GM19239 (cell line): ENCODE measurements at regions not wholly inside any gene's neighbourhood (a gene's known extent, or its start where the extent isn't known, plus 50 kb on each side); places are given as distances from the start of the nearest gene placed in this dataset.

Experiments
- DNase-seq: peaks from one replicate; pipeline ENCODE4 v3.0.0; 2011; ENCODE audit warnings: low spot score; ENCODE audit not compliant: insufficient read length
- FAIRE-seq: peaks from 2 replicates; lab custom pipeline; 2011; peaks lifted over from hg19 to GRCh38; lab: Jason Lieb, UNC

DNA sequence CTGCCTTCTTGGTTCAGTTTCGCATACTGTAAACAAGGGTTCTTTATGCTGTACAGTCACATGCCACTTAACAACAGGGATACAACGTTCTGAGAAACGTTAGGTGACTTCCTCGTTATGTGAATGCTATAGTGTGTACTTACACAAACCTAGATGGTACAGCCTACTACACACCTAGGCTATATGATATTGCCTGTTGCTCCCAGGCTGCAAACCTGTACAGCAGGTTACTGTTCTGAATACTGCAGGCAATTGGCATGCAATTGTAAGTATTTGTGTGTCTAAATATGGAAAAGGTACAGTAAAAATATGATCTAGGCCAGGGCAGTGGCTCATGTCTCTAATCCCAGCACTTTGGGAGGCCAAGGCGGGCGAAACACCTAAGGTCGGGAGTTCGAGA, 85.7 kb upstream of the PRDM11 start:
- DNase-seq (no peak), FAIRE-seq (no peak)

DNA sequence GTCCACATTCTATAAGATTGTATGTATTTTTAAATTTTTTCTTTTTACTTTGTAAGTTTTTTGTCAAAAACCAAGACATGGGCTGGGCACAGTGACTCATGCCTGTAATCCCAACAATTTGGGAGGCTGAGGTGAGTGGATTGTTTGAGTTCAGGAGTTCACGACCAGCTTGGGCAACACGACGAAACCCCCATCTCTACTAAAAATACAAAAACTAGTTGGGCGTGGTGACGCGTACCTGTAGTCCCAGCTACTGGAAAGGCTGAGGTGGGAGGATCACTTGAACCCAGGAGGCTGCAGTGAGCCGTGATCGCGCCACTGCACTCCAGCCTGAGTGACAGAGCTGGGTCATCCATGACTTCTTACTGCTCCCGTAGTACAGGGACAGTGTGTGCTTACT, 84.8 kb upstream of the PRDM11 start:
- FAIRE-seq (no peak), DNase-seq (no peak)

DNA sequence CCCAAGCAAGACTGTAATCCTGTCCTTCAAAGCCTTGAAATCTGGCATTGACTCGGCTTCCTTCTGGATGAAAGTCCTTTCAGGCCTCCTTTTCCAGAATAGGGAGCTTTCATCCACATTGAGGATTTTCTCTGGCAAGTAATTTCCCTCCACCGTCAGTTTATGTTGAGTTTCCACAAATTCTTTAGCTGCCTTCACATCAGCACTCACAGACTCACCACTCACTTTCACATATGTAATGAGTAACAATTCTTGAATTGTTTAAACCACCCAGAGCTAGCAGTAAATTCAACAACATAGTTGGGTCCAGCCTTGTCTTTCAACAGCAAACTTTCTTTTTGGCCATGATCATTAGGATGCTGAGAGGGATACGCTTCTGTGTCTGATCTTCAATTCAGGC, 84.3 kb upstream of the PRDM11 start:
- no peak for DNase-seq
- FAIRE-seq = no peak

DNA sequence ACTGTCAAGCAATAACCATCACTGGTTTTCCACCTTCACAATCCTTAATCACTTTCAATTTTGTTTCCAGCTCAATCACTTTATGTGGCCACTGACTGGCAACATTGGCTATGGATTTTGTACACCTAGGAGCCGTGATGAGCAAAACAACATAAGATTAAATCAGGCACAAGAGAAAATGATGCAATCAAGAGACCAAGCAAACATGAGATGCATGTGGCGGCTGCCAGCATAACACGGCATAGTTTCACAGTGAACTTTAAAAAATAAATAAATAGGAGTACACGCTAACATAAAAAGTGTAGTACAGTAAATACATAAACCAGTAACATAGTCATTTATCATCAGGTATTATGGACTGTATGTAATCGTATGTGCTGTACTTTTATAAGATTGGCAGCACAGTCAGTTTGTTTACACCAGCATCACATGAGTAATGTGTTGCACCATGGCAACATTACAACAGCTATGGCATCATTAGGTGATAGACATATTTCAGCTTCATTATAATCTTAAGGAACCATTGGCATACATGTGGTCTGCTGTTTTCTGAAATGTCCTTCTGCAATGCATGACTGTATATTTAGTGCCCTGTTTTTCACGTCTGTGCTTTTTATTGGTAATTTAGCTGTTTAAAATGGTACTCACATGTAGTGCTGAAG, 83.3 kb upstream of the PRDM11 start:
- DNase-seq (no peak), FAIRE-seq (no peak)

DNA sequence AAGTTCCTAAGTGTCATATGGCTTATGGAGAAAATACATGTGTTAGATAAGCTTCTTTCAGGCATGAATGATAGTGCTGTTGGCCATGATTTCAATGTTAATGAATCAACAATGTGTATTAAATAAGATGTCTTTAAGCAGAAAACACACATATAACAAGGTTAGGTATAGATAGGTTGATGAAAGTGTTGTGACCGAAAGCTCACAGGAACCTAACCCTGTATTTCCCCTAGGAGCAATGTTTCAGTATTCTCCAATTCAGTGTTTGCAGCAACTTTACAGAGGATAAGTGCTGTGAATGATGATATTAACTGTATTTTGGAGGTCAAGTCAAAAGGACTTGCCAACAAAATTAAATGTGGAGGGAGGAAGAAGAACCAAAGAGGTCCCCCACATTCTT, 82.8 kb upstream of the PRDM11 start:
- no peak for DNase-seq
- FAIRE-seq = no peak

DNA sequence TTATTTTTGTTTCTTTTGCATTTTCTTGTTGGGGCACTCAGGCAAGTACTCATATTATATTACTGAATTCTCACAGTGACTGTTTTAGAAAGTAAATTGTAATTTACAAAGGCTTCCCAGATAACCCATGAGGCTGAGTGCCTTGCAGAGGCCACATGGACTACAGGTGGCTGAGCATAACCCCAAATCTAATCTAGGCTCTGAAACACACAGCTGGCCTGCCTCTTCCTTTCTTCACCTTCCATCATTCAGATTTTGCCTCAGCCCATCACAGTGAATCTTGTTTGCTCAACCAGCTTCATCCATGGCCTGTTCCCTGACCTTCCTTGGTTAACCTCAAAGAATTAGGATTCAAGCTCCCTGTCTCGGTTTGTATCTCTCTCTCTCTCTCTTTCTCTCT, 78.5 kb upstream of the PRDM11 start:
- DNase-seq (no peak), FAIRE-seq (no peak)

DNA sequence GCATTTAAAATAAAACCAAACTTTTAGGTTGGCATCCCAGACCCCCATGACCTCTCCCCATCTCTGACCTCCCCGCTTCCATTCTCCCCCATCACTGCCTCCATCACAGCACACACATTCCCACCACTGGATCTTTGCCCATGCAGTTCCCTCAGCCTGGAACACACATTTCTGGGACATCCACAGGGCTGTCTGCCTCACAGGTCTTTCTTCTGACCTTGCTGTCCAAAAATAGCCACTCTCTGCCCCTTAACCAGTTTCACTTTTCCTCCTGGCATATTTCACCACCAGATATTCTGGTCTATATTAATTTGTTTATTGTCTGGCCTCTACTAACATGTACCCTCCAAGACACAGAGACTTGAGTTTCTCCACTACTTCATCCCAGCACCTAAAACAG, 75.2 kb upstream of the PRDM11 start:
- DNase-seq = no peak
- no peak for FAIRE-seq

DNA sequence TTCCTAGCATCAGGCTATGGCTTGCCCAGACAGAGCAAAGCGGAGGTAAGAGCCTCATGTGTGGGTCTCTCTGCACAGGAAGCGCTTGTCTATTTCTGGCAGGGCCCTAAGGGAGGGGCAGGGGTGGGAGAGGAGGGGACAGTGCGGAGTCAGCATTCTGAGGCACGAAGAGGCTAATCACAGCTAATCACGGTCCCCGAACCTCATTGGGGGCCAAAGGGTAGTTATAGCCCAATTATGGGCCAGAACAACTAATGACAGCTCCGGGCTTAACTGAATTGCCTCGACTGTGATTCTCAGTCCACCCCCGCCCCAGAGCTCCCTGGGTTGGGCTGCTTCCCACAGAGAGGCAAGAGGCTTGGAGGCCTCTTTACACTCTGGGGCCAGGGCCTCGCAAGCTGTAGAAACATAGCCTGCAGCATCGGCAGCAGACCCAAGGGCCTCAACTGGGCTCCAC, 72.7 kb upstream of the PRDM11 start:
- no peak for DNase-seq
- FAIRE-seq = no peak

DNA sequence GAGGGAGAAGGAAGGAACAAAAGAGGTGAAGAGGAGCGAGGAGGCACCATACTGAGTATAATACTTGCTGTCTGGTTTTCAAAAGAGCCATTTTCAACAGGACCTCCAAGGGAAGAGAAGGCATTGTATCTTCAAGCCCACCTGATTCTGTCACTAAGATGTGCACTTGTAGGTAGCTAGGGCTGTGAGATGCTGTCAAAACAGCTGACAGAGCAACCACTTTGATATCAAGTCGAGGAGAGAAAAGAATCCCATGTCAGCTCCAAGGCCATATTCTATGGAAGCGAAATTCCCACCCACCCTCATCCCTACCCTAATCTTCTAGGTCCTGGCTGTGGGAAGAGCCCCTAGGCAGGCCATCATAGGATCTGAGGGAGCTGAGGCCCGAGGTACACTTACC, 70.9 kb upstream of the PRDM11 start:
- no peak for FAIRE-seq
- DNase-seq = no peak

DNA sequence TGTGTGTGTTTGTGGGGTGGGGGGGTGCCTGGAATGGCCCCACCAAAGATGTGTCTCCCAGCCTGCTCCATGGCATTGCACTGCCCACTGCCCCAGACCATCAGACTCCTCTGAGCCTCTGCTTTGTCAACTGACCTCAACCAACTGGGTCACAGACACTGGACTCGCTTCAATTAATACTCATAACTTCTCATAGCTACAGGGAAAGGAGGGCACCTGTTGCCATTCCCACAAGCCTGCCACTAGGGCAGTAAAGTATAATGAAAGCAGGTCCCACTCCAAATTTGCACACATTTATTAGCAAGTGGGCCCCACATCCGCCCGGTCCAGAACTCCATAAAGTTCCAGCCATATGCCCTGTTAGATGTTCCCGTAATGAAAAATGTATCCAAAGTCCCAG, 70.5 kb upstream of the PRDM11 start:
- FAIRE-seq (no peak), DNase-seq (no peak)

DNA sequence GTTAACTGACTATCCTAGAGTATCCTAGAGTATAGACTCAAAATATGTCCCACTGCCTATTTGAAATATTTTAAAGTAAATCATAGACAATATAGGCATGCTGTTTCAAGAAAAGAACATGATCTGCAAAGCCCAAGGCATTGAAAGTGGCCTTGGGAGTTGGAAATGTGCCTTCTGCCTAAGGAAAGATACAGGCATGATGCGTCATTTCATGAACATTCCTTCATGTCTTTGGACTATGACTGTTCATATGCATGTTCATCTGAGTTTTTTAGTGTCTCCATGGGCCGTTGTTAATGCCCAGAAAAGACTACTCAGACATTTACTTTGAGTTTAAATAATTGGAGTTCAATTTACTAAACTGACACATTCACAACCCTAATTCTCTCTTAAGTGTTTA, 69.7 kb upstream of the PRDM11 start:
- no peak for FAIRE-seq
- DNase-seq = no peak

DNA sequence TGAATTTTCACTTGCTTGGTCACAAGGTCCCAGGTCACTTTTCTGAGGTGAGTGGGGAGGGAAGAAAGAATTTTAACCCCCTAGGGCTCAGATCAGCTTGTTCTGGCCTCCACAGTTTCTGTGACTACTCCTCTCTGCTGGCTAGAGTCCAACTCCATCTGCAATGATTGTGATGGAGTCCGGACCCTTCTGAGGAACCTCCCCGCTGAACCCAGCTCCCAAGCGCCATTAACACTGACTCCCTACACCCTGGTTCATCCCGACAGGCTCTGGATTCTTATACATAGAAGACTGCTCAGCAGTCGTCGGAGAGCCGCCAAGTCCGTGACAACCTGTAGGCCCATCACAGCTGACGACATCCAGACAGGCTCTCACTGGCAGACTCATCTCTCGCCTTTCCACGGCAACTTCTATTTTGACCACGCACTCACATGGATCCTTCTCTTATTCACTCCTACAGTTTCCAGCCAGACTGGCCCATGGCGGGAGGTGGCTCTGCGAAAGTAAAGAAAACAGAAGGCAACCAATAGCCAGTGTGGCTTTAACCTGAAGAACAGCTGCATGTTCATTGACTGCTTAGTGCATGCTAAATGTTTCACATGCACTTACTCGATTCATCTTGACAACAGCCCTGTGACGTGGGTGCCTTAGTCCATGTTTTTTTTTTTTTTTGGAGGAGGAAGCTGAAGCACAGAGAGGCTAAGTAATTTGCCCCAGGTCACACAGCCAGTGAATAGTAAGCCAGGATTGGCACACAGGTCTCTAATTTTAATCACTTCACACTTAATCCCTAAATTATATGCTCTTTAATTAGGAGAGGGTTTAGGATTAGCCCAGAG, 68.0 kb upstream of the PRDM11 start:
- FAIRE-seq = no peak
- no peak for DNase-seq

DNA sequence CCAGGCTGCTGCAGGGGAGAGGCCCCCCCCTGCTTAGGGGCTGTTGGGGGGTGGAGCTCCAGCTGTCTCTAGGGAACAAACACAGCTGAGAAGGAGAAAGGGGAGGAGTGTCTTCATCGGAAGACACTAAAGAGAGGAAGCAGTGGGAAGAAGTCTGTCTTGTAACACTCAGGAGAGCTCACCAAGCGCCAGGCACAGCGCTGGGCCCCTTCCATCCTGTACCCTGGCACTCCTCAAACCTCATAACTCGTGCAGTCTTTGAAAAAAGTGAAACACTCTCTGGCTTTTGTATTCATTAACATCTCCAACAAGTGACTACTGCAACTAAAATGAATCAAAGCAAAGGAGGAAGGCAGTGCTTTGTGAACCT, 67.4 kb upstream of the PRDM11 start:
- FAIRE-seq = no peak
- no peak for DNase-seq

DNA sequence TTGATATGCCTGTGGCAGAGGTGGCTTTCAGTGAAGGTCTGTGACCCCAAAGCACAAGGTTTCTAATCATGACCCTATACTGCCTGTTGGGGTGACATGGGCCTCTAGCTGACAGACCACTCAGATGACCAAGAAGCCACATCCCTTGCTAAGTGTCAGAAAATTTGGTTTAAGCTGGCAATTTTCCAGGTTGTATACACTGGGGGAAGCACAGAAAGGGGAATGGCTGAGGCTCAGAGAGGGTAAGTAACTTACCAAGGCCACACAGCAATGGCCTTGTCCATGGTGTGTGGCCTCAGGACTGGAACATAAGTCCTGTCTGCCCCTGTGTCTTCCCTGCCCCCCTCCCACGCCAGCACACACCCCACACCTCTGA, 66.9 kb upstream of the PRDM11 start:
- DNase-seq = no peak
- no peak for FAIRE-seq

DNA sequence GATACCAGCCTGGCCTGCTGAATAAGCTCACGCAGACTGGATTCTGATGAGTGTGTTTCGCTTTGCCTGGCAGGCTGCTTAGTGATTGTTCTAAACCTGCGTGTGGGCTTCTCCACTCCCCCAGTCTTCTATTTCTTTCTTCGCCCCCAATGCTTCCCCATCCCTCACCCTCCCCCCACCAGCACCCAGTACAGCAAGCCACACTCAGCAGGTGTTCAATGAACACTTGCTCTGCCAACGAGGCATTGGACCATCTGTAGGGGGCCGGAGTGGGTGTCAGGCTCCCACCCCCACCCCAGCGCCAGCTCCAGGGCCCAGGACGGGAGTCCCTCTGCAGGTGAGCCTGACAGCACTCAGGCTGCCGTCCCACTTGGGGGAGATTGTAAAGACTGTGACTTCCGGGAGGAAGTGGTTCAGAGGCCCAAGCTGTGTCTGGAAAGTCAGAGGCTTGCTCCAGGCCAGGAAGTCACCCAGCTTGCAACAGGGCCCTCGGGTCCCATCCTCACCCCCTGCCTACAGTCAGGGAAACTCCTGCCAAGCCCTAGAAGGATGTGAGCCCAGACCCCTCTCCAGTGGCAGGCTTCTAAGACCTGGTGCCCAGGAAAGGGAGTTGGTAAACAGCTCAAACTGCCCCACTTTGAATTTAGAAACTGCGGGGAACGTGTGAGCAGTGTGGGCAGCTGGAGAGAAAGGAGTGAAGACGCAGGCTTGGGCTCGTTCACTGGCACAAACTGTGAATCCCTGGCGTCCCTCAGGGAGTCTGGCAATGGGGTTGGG, 66.3 kb upstream of the PRDM11 start:
- no peak for FAIRE-seq
- DNase-seq = peak; percentile 57

DNA sequence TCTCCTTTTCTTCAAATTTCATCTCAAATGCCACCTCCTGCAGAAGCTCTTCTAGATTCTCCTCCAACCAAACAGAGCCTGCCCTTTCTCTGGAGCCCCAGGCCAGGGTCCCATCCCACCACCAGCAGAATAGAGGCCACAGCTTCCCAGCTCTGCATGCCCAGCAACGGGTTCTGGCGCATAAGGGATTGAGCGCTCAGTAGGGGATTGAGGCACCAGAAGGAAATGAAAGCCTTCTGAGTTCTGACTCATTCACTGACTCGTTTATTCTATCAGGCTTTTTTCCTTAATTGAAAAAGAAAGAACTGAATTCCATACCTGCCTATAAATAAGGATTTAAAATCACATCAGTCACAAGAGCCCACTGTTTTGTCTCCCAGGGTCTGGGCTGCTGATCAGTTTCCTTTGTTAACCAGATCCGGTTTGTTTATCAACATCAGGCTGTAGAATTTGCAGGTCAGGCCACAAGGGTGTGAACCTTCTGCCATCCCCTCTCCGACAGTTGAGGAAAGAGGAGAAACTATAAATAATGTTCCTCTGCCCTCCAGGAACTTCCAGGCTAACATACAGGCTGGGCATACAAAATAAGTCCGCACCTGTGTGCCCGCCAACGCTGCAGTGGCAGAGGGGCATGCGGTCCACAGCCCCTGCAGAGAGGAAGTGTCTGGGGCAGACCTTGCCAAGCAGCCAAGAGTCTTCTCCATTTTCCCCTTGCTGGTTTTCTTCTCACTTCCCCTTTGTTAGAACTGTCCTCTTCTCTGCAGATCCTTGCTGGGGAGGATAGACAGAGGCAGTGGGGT, 63.5 kb upstream of the PRDM11 start:
- FAIRE-seq (no peak), DNase-seq (no peak)

DNA sequence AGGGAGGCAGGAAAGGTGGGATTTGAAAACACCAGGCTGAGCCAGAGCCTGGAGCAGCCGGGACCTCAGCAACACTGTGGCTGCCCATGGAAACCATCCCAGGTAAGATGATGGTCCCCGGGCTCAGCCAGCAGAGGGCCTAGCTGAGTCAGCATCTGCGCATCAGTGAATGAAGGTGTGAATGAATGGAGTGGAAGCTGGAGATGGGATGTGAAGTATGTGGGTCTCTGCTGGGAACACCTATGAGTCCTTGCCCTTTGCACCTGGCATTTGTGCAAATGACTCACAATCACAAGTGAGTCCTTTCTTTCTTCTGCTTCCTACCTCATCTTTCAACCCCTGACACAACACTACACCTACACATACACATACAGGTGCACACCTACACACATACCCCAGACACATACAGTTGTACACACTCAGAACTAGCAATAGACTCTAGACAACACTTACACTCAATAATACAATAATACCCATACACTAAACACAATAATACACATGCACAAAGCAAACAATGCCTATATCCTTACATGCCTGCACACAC, 62.8 kb upstream of the PRDM11 start:
- FAIRE-seq = no peak

DNA sequence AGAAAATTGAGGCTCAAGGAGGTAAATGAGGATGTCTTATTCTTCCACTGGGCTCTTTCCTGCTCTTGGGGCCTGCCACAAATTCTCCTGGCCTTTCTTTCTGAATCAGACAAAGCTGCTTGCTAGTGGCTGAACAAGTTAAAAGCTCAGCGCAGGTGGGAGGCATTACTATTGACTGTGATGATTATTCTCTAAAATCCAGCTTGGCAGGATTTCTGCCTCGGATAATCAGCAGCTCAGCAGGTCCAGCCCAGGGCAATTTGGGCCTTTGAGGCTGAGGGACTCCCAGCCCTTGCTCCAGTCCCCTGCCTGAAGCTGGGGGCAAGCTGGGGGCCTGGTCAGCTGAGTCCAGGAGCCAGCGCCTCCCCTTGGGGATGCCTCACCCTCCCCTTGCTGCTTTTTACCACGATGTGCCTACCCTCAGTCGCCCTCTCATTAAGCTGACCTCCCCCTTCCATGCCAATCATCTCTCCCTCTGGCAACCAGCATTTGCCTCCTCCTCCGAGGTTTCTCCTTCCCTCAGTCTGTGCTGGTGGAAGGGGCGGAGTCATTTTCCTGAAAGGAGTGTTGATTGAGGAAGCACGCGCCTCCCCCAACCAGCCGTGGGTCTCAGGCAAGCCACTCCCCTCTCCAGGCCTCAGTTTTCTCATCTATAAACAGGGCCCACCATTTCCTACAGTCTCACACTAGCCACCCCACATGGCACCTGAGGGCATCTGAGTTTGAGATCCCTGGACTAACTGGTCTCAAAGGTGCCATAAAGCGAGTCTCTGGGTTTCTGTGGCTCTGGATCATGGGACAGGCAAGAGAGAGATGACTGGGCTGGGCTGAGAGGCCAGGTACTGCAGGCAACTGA, 60.6 kb upstream of the PRDM11 start:
- no peak for DNase-seq
- FAIRE-seq = no peak

More for the DNA sequence above, 62.8 kb upstream of the PRDM11 start:
- no peak for DNase-seq

DNA sequence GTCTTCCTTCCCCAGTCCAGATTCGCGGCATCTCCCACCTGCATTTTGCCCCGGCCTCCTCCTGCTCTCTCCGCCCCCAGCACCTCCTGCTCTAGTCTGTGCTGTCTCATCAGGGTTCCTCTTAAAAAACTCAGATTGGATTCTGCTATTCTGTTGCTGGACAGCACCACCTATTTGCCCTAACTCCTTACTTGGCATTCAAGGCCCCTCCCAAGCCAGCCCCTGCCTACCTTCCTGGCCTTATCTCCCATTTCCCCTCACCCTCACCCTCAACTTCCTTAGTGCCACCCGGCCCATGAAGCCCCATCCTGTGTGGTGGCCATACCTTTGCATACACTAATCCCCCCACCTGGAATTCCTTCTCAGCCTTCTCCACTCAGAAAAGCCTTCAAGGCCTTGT, 59.9 kb upstream of the PRDM11 start:
- FAIRE-seq = no peak
- DNase-seq = no peak
